SK-N-SH treated with all-trans-retinoic acid at 6 μM for 48 hours (cell line): ENCODE measurements at regions not wholly inside any gene's neighbourhood (a gene's known extent, or its start where the extent isn't known, plus 50 kb on each side); places are given as distances from the start of the nearest gene placed in this dataset.

Experiments used
- ARNTL ChIP-seq: fragments of 450-650 bp; formaldehyde crosslinking; IDR thresholded peaks from 2 replicates; pipeline ENCODE4 v1.5.0; 2020; ENCODE audit warnings: low read depth, mild to moderate bottlenecking, moderate library complexity, borderline replicate concordance
- BACH2 ChIP-seq: fragments of 250-450 bp; sonication (Bioruptor Pico); IDR thresholded peaks from 2 replicates; pipeline ENCODE4 v1.9.0; 2021; ENCODE audit warnings: mild to moderate bottlenecking, borderline replicate concordance
- ESRRG ChIP-seq: fragments of 250-450 bp; sonication (Bioruptor Pico); IDR thresholded peaks from 2 replicates; pipeline ENCODE4 v1.6.1; 2021; ENCODE audit warnings: mild to moderate bottlenecking
- ISL1 ChIP-seq: fragments of 250-450 bp; sonication (Bioruptor Pico); IDR thresholded peaks from 2 replicates; pipeline ENCODE4 v2.1.2; 2022; ENCODE audit warnings: mild to moderate bottlenecking, moderate library complexity
- PATZ1 ChIP-seq: fragments of 250-450 bp; sonication (Bioruptor Pico); IDR thresholded peaks from 2 replicates; pipeline ENCODE4 v1.8.0; 2020; ENCODE audit warnings: mild to moderate bottlenecking, moderate library complexity, borderline replicate concordance
- RARB ChIP-seq: fragments of 250-450 bp; sonication (Bioruptor Pico); IDR thresholded peaks from 2 replicates; pipeline ENCODE4 v1.8.0; 2021; ENCODE audit warnings: mild to moderate bottlenecking, moderate library complexity
- SNAI2 ChIP-seq: fragments of 250-450 bp; sonication (Bioruptor Pico); IDR thresholded peaks from 2 replicates; pipeline ENCODE4 v1.5.0; 2020; ENCODE audit warnings: mild to moderate bottlenecking, moderate library complexity
- TCF4 ChIP-seq: fragments of 250-450 bp; sonication (Bioruptor Pico); IDR thresholded peaks from 2 replicates; pipeline ENCODE4 v1.8.0; 2021; ENCODE audit warnings: mild to moderate bottlenecking, moderate library complexity, borderline replicate concordance
- TOX ChIP-seq: fragments of 250-450 bp; sonication (Bioruptor Pico); IDR thresholded peaks from 2 replicates; pipeline ENCODE4 v1.8.0; 2021; ENCODE audit warnings: mild to moderate bottlenecking, moderate library complexity, borderline replicate concordance
- TSHZ2 ChIP-seq: fragments of 250-450 bp; sonication (Bioruptor Pico); IDR thresholded peaks from 2 replicates; pipeline ENCODE4 v1.5.0; 2020; ENCODE audit warnings: mild to moderate bottlenecking, moderate library complexity
- ZC3H10 ChIP-seq: fragments of 250-450 bp; sonication (Bioruptor Pico); IDR thresholded peaks from 2 replicates; pipeline ENCODE4 v1.5.1; 2021; ENCODE audit warnings: mild to moderate bottlenecking, moderate library complexity
- ZFP3 ChIP-seq: fragments of 250-450 bp; sonication (Bioruptor Pico); IDR thresholded peaks from 2 replicates; pipeline ENCODE4 v1.5.0; 2020; ENCODE audit warnings: mild to moderate bottlenecking, moderate library complexity
- ZFP30 ChIP-seq: fragments of 450-650 bp; formaldehyde crosslinking; IDR thresholded peaks from 2 replicates; pipeline ENCODE4 v1.5.0; 2022; ENCODE audit warnings: mild to moderate bottlenecking, moderate library complexity
- ZNF565 ChIP-seq: fragments of 450-650 bp; formaldehyde crosslinking; conservative IDR thresholded peaks from 2 replicates; pipeline ENCODE4 v1.5.0; 2020; ENCODE audit warnings: low read depth, mild to moderate bottlenecking, moderate library complexity

- TF ChIP-seq PATZ1 (CRISPR knock-in tag) (no peak), RARB (no peak), SNAI2 (no peak), ZFP3 (CRISPR knock-in tag) (no peak), ARNTL (CRISPR knock-in tag) (no peak), TSHZ2 (no peak), ZNF565 (CRISPR knock-in tag) (no peak), ESRRG (CRISPR knock-in tag) (no peak), TOX (CRISPR knock-in tag) (no peak), TCF4 (no peak), ZFP30 (no peak), ZC3H10 (no peak), BACH2 (no peak), ISL1 (CRISPR knock-in tag) (no peak)
Measured at GRCh38 chr10:36903040-36903439, 222.4 kb upstream of the ANKRD30A start.
